GM12878 (cell line): ENCODE measurements at regions not wholly inside any gene's neighbourhood (a gene's known extent, or its start where the extent isn't known, plus 50 kb on each side); places are given as distances from the start of the nearest gene placed in this dataset.

ENCODE experiments used
- CEBPB ChIP-seq, 2 experiments: fragments of 150-350 bp in 1 of 2; IDR thresholded peaks; 2 replicates each; pipeline ENCODE4 v1.6.1; 2012 to 2014; ENCODE audit warnings: low read depth in 2 of 2, low read length in 2 of 2, borderline replicate concordance in 1 of 2, inconsistent platforms in 1 of 2
- EGR1 ChIP-seq, 2 experiments: IDR thresholded peaks; 1 replicate in 1 of 2; 2 replicates in 1 of 2; pipeline ENCODE4 v1.6.1; 2011 to 2012; ENCODE audit warnings: low read depth in 2 of 2, low read length in 2 of 2, borderline replicate concordance in 1 of 2, mild to moderate bottlenecking in 1 of 2, moderate library complexity in 1 of 2
- JUND ChIP-seq: IDR thresholded peaks from 2 replicates; pipeline ENCODE4 v1.6.1; 2012; ENCODE audit warnings: low read depth, mild to moderate bottlenecking, low read length, improper control_type of control experiment, moderate library complexity
- MTA2 ChIP-seq: fragments of 450-650 bp; IDR thresholded peaks from 2 replicates; pipeline ENCODE4 v1.6.1; 2016; ENCODE audit warnings: low read depth, mild to moderate bottlenecking, moderate library complexity
- MTA3 ChIP-seq: IDR thresholded peaks from 2 replicates; pipeline ENCODE4 v1.6.1; 2012; ENCODE audit warnings: low read length, inconsistent platforms, borderline replicate concordance
- MXI1 ChIP-seq: fragments of 150-350 bp; IDR thresholded peaks from 2 replicates; pipeline ENCODE4 v1.6.1; 2011; ENCODE audit warnings: low read depth, mild to moderate bottlenecking, inconsistent platforms, low read length, improper control_type of control experiment
- USF2 ChIP-seq: IDR thresholded peaks from 2 replicates; pipeline ENCODE4 v1.6.1; 2011; ENCODE audit warnings: low read depth, low read length, improper control_type of control experiment, borderline replicate concordance

- TF ChIP-seq USF2 (no peak), JUND (no peak), MXI1 (no peak), MTA2 (no peak), EGR1 (IDR thresholded peaks at IDR 0.05; ENCODE audit: borderline replicate concordance in 1 of 2, low read depth in 2 of 2, low read length in 2 of 2) (no peak), MTA3 (no peak), CEBPB (IDR thresholded peaks at IDR 0.05; ENCODE audit: borderline replicate concordance in 1 of 2, low read depth in 2 of 2, low read length in 2 of 2) (no peak)
Measured at GRCh38 chr3:157830556-157831236, 275.5 kb downstream of the SHOX2 start.
